ENCODE measurements at regions not wholly inside any gene's neighbourhood (a gene's known extent, or its start where the extent isn't known, plus 50 kb on each side); places are given as distances from the start of the nearest gene placed in this dataset.

GRCh38 chr1:229895605-229896004 is 171.4 kb upstream of the GALNT2 start:
- H3K4me3 ChIP-seq (ENCODE audit: low read length): no peak overlapping the region
- DNase-seq (ENCODE audit: low read depth): no peak
- no peak for TF ChIP-seq CTCF (IDR thresholded peaks at IDR 0.05; ENCODE audit: insufficient read depth, low read depth, low read length, missing control alignments)

- H3K4me3 ChIP-seq (ENCODE audit: low read length): no peak overlapping the region
- peak; percentile 66 for DNase-seq (ENCODE audit: low read depth)
- TF ChIP-seq CTCF (IDR thresholded peaks at IDR 0.05; ENCODE audit: insufficient read depth, low read depth, low read length, missing control alignments): no peak
Observed at GRCh38 chr1:229896306-229896705, 170.7 kb upstream of the GALNT2 start.

GRCh38 chr1:229896861-229897260 is 170.2 kb upstream of the GALNT2 start:
- H3K4me3 ChIP-seq (ENCODE audit: low read length): no peak overlapping the region
- TF ChIP-seq CTCF (IDR thresholded peaks at IDR 0.05; ENCODE audit: insufficient read depth, low read depth, low read length, missing control alignments): no peak
- no peak for DNase-seq (ENCODE audit: low read depth)

- H3K4me3 ChIP-seq (ENCODE audit: low read length): no peak overlapping the region
- TF ChIP-seq CTCF (IDR thresholded peaks at IDR 0.05; ENCODE audit: insufficient read depth, low read depth, low read length, missing control alignments): no peak
- DNase-seq (ENCODE audit: low read depth): no peak
Observed at GRCh38 chr1:229897501-229897900, 169.5 kb upstream of the GALNT2 start.

- no peak for TF ChIP-seq CTCF (IDR thresholded peaks at IDR 0.05; ENCODE audit: insufficient read depth, low read depth, low read length, missing control alignments)
- DNase-seq (ENCODE audit: low read depth): no peak
- no peak overlapping the region for H3K4me3 ChIP-seq (ENCODE audit: low read length)
Observed at GRCh38 chr1:229900220-229900619, 166.8 kb upstream of the GALNT2 start.

- DNase-seq (ENCODE audit: low read depth): no peak
- no peak overlapping the region for H3K4me3 ChIP-seq (ENCODE audit: low read length)
- TF ChIP-seq CTCF (IDR thresholded peaks at IDR 0.05; ENCODE audit: insufficient read depth, low read depth, low read length, missing control alignments): no peak
Observed at GRCh38 chr1:229905031-229905545, 161.9 kb upstream of the GALNT2 start.

- no peak for TF ChIP-seq CTCF (IDR thresholded peaks at IDR 0.05; ENCODE audit: insufficient read depth, low read depth, low read length, missing control alignments)
- H3K4me3 ChIP-seq (ENCODE audit: low read length): no peak overlapping the region
- DNase-seq (ENCODE audit: low read depth): no peak
Observed at GRCh38 chr1:229905652-229906051, 161.4 kb upstream of the GALNT2 start.
